GM18502 (cell line): ENCODE measurements at regions not wholly inside any gene's neighbourhood (a gene's known extent, or its start where the extent isn't known, plus 50 kb on each side); places are given as distances from the start of the nearest gene placed in this dataset.
"Not testable (repeated sequence)": the region's sequence is repeated elsewhere in the genome, so short reads cannot be mapped to it uniquely, and the experiment has no call there.

ENCODE experiments used
- ATAC-seq: cut with Tn5 transposase; IDR thresholded peaks from one replicate; pipeline ENCODE4 v1.9.1; 2021; ENCODE audit warnings: mild to moderate bottlenecking; ENCODE audit not compliant: unreplicated experiment, poor library complexity

DNA sequence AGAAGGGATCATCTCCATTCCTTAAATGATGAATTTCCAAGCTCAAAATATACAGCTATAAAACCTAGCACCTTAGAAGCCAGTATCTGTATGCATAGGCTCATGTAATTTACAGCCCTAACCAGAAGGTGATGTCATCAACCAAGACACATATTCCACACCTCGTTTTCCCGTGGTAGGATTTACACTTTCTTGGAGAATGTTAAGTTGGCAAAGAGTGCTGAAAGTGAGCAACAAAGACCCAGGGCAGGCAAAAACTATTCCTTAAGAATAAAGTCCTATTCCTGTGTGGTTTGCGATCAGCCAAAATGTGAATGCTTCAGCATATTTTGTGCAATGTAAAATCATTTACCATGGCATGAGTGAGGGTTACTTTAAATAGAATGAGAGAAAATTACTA lies 247.1 kb downstream of the OSR1 start:
- ATAC-seq, result no peak

DNA sequence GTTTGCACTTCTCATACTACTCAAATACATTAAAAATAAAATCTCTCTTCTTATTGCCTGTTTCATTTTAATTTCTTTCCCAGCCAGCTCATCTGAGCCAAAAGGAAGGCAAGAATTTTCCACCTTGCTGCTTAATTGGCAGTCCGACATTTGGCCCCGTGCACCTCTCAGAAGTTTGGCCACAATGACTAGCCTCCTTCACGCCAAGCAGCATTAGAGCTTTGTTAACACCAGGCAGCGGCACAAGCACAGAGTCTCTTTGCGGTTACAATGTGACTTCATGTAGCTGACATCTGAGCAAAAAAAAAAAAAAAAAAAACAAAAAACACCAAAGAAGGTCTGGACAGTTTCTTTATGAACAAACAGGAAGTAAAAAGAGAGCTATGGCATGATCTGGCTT lies 248.9 kb downstream of the OSR1 start:
- no peak for ATAC-seq

DNA sequence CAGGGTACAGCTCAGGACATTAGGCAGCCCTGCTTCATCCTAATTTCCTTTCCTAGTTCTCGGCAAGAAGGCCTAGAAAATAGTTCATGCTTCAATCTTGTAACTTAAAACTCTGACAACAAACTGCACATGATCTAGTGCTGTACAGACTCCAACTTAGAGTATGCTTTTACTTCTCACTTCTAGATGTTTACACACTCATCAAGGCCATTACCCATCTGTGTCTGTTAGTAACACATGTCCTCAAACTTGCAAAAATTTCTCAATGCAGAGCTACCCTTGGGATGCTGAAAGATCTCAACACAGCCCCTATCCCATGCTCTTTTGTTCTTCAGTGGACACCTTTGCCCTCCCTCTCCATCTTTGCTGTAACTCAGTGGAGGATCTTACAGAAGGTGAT lies 252.0 kb downstream of the OSR1 start:
- no peak for ATAC-seq

DNA sequence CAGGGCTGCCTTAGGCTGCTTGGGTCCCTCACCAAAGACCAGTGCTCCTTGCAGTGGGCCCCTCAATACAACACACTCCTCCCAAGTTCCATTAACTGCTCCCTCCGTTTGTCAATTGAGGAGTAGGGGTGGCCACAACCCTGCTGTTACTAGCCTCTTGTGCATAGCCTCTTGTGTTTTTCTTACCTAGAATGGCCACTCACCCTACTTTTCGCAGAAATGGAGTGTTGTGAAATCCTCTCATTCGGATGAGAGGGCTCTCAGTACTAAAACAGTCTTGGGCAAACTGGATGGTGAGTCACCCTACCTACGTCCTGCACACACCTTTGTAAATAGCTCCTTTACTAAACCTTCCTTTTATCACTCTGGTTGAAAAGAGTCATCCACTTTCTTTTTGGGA lies 253.9 kb downstream of the OSR1 start:
- ATAC-seq, result no peak

DNA sequence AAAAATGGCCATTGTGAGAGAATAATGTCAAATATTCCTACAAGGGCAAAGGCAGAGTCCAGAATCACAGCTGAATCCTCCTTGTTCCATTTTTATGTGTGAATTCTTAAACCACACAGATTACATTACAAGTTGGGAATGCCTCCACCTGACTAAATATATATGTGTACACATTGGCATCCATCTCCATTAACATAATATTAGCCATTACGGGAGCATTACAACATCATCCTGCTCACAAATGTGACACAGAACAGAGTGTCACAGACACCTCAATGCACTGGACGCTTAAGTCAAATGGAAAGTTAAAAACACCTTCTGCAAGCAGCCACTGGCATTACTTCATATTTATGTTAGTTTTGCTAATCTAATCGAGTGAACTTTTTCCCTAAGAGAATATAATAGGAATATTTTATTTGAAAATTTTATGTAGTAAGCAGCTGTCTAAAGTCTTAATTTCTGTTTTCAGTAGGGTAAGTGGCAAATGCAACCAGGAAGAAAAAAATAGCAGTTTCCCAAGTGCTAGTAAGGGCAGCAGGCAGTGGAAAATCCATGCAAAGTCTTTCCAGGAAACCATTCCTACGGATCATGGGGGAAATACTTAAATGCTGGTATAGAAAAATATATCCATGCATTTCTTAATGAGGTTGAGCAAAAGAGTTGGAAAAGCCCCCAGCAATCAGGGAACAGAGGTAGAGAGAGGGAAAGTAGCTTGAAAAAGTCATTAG lies 255.6 kb downstream of the OSR1 start:
- no peak for ATAC-seq

DNA sequence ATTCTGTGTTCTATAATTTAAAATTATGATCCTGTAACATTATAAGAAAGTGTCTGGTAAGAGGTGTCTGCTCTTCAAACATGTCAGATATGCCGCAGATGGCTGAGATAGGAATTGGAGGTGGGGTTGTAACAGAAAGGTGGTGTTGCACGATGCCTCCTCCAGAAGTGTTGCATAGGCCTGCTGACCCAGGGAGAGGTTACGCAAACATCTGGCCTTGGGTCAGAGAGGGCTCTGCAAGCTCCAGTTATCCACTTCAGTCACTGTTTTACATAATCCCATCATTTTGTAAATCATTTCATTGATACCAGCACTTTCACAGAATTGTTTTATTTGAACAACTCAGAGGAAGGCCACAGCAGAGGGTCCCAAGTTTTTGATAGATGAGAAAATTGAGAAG lies 256.5 kb downstream of the OSR1 start:
- no peak for ATAC-seq

DNA sequence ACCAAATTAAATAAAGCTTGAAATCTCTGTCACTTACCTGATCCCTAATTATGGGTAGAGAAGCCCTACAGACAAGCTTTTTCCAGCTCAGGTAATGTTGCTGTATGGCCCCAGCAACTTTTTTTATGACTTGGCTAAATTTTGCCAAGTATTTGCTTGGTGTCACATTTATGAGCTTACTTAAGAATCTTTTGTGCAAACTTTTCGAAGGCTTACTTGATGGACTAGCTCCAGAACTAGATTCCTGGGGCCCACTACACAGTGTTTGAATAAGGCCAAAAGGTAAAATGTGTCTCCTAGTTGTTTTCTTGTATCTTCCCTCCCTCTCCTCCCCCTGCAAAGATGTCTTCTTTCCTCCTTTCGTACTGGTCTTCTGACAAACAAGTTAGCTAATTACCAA lies 257.9 kb downstream of the OSR1 start:
- ATAC-seq, result no peak

DNA sequence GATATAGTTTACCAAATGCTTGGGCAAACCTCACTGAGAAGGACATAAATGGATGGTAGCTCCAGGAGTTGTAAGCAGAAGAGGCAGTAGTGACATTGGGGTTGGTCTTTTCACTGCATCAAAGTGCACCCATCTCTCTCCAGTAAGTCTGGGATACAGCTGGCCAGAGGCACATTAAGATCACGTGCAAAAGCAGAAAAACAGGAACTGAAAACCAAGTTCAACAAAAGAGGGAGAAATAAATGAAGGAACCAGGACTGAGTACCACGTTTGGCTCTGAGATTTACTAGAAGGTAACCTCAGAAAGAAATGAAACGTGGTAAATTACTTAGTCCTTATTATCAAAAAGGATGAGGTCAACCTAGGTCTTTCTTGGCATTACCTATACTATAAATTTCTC lies 259.2 kb downstream of the OSR1 start:
- no peak for ATAC-seq

DNA sequence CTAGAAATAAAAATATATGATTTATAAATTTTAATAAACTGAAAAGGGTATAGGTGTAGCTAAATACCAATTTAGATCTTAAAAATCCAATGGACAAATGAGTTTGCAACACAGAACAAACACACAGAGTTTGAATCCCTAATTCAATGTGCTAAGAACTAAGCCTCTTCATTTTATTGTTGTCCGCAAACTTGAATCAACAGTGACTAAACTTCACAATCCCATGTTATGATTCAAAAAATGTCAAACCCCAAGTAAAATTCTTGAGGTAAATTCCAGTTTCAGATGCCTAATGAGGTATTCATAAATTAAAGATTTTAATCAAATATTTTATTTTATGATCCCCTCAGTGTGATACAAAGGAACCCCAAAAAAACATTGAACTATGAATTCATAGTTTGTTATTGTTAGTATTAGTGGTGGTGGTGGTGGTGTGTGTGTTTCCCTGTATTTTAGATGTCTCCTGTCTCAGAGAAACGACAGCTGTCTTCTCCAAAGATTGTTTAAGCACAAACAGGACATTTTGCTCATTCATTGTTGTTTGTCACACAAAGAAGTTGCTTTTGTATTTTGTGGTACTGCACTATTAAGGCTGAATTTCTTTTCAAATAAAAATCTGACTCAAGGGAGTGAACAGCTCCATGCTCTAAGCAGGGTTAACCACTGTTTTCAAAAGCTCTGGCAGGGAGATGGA lies 259.8 kb downstream of the OSR1 start:
- no peak for ATAC-seq

DNA sequence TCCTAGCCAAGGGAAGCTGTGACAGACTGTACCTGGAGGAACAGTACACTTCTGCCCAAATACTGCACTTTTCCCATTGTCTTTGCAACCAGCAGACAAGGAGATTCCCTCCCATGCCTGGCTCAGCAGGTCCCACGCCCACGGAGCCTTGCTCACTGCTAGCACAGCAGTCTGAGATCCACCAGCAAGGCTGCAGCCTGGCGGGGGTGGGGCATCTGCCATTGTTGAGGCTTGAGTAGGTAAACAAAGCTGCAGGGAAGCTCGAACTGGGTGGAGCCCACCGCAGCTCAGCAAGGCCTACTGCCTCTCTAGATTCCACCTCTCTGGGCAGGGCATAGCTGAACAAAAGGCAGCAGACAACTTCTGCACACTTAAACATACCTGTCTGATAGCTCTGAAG lies 268.9 kb downstream of the OSR1 start:
- not testable (repeated sequence) for ATAC-seq

DNA sequence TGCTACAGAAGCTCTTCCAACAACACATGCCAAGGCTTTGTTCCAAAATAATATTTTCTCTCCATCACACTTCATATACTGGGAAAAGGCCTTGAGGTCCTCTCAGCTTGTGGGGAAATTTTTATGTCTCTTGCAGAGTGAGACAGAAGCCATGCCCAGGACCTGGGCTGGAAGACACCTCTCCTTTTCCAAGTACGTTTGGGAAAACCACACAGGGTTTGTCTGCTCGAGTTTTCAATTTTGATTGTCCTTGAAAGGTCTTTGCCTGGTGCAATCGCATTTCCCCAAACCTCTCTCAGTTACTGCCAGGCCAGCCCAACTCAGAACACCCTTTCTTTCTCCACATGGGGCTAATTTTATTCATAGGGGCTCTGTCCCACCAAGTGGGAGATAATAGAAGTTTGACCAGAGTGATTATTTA lies 272.2 kb downstream of the OSR1 start:
- ATAC-seq, result no peak

DNA sequence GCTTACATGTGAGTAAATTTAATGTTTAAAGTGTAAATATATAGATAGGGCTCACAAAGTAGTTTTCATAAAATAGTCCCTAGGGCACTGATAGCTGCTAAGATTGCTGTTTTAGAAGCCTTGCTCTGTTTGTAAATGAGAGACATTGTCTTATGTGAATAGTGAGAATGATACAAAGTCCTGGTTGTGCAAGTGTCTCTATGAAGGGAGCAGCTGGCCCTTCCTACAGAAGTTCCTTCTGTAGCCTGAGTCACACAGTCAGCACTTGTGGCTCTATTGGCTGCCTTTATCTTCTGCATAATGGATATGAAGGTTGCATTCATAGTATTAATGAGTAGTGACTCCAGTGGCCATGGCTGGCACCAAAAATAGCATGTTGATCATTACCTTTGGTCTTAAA lies 279.7 kb downstream of the OSR1 start:
- ATAC-seq, result no peak

DNA sequence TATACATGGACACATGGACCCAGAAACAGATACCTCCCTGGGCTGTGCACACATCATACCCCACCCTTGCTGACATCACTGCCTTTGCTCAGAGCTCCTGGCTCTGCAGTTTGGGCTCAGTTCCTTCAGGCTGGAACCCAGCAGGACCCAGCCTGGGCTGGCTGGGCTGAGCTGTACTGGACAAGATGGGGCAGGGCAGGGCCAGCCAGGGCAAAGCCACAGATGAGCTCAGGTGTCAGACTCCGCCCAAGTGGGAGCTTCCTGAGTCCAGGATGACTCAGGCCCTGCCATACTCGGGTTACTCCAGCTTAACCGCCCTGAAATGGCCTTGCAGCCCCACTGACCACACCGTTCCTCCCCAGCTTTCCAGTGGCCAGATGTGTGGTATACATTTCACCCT lies 284.9 kb downstream of the OSR1 start:
- no peak for ATAC-seq

DNA sequence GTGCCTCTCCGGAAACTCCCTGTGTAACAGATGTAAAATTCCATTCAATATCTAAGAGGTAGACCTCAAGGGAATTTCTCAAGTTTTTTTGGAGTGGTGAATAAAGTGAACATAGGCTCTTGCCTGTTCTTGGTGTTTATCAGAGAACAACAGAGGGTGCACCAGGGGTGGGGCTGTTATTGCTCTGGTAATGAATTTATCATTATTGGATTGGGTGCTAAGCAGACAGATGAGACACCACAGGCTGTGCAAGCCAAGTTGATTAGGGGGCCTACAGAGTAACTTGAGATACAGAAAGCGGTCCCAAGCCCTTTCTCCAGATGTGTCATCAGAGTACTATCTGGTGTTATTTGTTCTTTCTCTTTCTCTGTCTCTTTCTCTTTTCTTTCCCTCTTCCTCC lies 286.3 kb downstream of the OSR1 start:
- no peak for ATAC-seq

DNA sequence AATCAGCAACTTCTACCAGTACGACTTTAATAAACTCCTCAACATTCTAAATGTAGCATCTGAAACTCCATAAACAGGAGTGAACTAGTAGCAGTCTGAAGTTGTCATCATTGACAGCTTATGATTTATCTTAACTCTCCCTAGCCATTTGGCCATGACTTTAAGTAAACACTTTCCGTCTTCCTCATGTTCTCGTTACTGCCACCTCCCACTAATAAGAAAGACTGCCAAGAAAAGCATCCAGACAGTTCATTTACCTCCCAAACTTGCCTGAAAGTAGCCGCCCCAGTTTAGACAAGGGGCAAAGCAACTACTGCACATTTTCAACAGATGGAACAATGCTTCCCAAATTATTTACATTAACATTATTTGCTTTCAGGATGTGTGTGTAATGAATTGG lies 287.5 kb downstream of the OSR1 start:
- no peak for ATAC-seq

DNA sequence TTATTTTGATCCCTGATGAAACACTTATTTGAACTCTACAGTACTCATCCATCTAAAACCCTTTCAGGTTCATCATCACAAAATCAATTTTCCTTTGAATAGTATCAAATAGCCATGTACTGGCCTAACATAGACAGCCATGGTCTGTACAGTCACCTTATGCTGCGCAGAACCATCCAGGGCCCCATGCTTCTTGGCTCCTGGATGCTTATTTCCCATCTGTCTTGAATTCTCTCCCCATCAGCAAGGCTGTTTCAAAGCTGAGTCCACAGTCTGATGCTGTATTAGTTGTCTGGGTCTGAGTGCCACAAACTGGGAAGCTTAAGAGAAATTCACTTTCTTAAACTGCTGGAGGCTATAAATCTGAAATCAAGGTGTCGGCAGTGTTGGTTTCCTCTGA lies 290.2 kb downstream of the OSR1 start:
- ATAC-seq, result no peak

DNA sequence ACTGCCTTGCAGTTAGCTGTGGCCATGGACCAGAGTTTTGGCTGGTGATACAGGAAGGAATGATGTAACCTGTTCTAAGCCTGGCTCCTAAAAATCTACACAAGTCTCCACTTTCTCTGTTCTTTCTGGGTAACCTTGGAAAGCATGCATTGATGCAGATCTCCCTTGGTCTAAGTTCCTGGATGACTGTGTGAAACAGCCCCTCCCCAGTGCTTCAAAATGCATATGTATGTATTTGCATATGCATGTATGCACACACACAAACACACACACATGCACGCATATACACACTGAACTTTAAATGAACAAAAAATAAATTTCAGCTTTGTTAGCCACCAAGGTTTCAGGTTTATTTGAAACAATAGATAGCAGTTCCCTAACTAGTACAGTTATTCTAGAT lies 296.1 kb downstream of the OSR1 start:
- ATAC-seq, result no peak

DNA sequence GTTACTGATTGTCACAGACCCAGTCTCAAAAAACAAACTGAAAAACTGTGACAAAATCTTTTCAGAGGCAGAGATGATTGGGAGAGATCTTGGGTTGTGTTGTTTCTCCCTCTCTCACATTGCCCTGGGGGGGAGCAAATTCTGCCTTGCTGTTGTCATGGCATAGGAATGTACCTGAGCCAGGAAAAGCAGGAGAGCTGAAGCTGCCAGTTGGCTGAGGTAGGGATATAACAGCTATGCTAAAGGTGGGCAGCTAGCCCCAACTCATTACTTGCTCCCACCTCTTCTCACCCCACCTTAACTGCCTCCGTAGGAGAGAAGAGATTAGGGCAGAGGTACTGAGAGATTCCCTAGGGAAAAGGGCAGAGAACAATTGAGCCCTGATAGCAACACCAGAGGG lies 299.3 kb downstream of the OSR1 start:
- ATAC-seq, result no peak

DNA sequence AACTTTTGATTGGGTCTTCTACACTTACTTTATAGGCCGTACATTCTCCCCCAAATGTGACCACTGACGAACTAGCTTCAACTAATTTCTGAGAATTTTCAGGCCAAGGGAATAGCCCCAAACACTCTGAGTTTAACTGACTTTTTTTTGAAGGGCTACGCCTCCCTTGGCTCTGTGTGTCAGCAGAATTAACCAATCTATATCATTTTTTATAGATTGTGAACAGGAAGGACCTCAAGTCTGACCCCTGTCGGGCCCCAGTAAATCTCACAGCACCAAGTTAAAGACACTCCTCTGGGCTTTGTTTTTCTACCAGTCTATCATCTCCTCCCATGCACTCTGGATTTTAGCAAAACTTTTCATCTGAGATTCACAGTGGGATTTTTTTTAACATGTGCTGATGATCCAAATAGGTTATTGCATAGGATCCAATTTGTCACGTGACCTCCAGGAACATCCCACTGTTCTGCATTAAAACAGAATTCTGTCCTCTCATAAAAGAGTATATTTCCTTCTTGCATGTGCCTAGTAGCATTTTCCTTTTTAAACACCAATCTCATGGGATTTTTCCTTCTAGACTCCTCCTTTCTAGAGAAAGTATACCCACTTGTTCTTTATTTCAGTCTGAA lies 307.1 kb downstream of the OSR1 start:
- no peak for ATAC-seq

DNA sequence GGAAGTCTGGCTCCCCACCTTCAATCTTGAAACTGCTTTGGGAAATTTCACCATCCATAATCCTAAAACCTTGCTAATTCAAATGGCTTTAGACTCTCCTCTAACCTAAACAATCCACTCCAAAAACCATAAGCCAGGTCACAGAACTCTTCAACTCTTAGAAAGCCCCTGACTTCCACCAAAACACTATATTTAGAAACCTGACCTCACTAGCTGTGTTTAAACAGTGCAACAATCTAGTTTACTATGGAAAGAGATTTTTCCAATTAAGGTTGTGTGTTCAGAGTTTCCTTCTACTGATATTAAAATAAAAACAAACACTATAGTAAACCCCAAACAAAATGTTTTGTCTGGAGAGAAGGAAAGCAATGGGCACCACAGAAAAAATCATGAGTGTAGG lies 308.1 kb downstream of the OSR1 start:
- ATAC-seq, result no peak

DNA sequence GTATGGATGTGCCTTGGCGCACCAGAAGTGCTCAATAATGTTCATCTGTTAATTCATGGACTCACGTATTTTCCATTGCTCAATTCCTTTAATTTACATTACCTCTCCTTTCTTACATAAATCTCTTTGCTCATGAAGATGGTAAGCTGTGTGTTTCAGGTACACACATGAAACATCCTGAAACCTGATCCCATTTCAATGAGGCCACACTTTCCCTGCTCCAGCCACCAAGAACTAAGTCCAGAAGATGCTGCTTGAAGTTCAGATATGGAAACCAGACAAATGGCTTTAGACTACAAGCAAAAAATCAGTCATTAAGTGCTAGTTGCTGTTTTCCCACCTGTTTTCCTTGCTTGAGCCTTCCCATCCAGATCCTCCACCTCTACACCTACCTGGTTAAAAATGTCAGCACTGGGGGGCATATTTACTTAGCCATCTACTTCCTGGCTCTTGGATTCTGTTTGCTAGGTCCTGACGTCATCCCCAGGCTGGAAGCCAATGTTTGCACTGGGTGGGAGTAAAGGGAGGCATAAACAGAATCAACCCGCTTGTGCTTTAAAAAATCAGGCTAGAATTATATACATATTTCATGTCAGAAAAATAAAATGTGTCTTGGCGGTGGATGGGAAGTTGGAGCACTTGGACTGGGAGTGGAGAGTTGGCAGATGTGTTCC lies 309.7 kb downstream of the OSR1 start:
- no peak for ATAC-seq
